ENCODE measurements at regions not wholly inside any gene's neighbourhood (a gene's known extent, or its start where the extent isn't known, plus 50 kb on each side); places are given as distances from the start of the nearest gene placed in this dataset.

DNA sequence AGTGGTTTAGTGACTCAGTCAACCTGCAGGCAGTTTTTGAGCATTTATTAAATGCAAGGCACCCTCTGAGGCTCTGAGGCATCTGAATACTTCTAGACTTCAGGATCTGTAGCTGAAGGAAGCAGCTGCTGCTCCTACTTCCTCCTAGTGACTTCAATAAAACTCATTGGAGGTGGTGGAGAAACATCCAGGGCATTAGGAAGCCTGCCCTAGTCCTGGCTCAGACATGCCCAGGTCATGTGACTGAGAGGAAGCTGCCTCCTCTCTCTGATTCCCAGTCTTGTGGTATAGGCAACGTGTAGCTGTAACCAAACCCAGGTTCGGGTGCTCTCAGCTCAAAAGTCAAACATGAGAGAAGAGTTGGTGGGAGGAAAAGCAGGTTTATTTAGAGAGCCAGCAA is 287.2 kb upstream of the GYPC start:
- H3K4me3 Mint-ChIP-seq, result no peak overlapping the region
- DNase-seq (ENCODE audit: low spot score), result no peak
- ATAC-seq, result no peak
- H3K4me1 Mint-ChIP-seq (ENCODE audit: low read depth in 2 of 2), result no peaks in the 10 kb centered on the region
- H3K9me3 Mint-ChIP-seq, result peaks cover 7% of the 10 kb centered on the region
- H3K36me3 Mint-ChIP-seq, result no peaks in the 10 kb centered on the region
- H3K27me3 Mint-ChIP-seq, result peaks cover 0 to 4% of the 10 kb centered on the region in 2 donors
- H3K27ac Mint-ChIP-seq, result no peak overlapping the region

DNA sequence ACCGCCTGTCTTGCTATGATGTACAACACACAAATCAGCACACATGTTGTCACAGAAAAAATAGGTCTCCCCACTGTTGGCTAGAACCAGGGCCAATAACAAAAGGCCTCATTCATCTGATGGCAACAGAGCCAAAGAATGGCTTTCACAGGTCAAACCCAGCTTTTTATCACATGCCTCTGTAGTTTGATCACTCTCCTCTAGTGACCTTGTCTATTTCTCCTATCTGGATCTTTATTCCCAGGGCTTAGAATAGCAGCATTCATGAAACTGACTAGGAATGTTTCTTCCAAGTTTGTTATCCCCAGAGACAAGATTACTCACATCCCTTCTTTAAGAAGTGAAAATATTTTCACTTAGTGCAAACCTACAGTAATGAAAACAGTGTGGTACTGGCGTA is 285.8 kb upstream of the GYPC start:
- Mint-ChIP-seq H3K4me1 (ENCODE audit: low read depth in 2 of 2) (no peaks in the 10 kb centered on the region), H3K27me3 (peaks cover 0 to 4% of the 10 kb centered on the region in 2 donors), H3K36me3 (no peaks in the 10 kb centered on the region), H3K27ac (no peak overlapping the region), H3K4me3 (no peak overlapping the region), H3K9me3 (peaks cover 7% of the 10 kb centered on the region)
- DNase-seq (ENCODE audit: low spot score) (no peak), ATAC-seq (no peak)

DNA sequence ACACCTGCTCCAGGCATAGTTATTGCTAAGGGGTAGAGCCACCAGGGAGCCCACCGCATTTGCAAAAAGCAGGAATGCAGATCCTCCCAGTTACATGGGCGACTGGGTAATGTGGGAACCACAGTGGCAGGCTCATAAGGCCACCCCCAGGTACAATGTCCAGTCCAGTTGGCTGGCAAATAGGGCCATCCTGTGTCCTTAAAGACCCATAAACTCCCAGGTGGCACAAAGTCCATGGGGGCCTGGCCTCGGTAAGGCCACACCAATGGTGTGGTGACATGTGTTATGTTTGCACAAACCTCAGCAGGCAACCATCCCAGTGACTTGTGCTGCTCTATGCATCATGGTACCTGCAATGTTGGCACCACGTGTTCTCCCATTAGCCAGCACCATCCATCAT is 283.6 kb upstream of the GYPC start:
- H3K27ac Mint-ChIP-seq, result no peak overlapping the region
- no peaks in the 10 kb centered on the region for H3K36me3 Mint-ChIP-seq
- no peaks in the 10 kb centered on the region for H3K4me1 Mint-ChIP-seq (ENCODE audit: low read depth in 2 of 2)
- H3K9me3 Mint-ChIP-seq, result peaks cover 7% of the 10 kb centered on the region
- no peak overlapping the region for H3K4me3 Mint-ChIP-seq
- DNase-seq (ENCODE audit: low spot score) (no peak), ATAC-seq (peak in 1 of 2 donors; percentile 24)
- H3K27me3 Mint-ChIP-seq, result no peaks in the 10 kb centered on the region

DNA sequence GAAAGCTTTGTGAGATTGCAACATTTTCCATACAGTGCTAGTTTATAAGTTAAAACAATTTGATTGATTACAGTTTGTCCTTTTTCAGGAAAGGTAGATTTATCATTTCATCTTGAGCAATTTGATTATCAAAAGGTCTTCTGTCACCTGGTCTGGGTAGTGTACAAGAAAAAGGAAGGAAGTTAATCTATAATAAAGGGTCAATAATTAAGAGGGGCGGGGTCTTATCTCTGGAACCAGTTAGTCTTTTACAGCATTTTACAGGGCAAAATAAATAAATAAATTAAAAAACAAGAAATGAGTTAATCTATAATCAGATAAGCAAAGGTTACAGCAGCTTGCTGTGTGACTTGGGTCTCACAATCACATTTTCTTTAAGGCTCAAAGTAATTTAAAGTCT is 277.8 kb upstream of the GYPC start:
- Mint-ChIP-seq H3K27me3 (peaks cover 7 to 9% of the 10 kb centered on the region in 2 donors), H3K27ac (no peak overlapping the region), H3K4me1 (ENCODE audit: low read depth in 2 of 2) (no peaks in the 10 kb centered on the region), H3K4me3 (no peak overlapping the region), H3K36me3 (no peaks in the 10 kb centered on the region), H3K9me3 (peaks cover 9% of the 10 kb centered on the region)
- no peak for ATAC-seq
- DNase-seq (ENCODE audit: low spot score), result no peak

DNA sequence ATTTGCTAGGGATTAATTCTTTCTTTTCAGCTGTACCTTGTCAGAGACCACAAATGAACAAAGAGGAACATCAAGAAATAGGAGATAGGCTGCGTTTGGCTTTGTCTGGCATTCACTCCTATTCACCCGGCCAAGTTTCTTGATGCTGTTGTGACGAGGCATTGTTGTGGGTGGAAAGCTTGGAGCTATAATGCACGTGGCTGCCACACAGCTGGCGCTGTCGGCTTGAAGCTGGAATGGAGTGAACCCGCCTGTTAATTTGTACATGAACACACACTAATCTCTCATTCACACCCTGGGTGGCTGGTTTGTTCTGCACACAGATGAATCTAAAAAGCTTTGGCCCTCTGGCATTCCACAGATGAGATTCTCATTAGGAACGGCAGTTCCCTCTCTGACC is 274.9 kb upstream of the GYPC start:
- Mint-ChIP-seq H3K4me3 (no peak overlapping the region), H3K27me3 (peaks cover 7 to 9% of the 10 kb centered on the region in 2 donors), H3K27ac (no peak overlapping the region), H3K36me3 (peaks cover 1% of the 10 kb centered on the region), H3K9me3 (peaks cover 10% of the 10 kb centered on the region), H3K4me1 (ENCODE audit: low read depth in 2 of 2) (no peaks in the 10 kb centered on the region)
- ATAC-seq (no peak), DNase-seq (ENCODE audit: low spot score) (no peak)

DNA sequence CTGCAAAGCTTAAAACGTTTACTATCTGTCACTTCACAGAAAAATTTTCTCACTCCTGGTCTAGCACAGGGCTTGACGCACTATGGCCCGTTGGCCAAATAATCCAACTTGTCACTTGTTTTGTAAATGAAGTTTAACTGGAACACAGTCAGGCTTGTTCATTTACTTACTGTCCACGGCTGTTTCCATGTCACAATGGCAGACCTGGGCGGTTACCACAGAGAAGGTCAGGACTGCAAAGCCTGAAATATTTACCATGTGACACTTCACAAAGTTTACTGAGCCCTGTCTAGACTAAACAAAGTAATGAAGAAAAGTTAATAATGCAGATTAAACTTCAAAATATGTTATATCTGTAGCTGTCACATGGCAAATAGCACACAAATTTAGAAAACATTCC is 273.0 kb upstream of the GYPC start:
- Mint-ChIP-seq H3K4me3 (no peak overlapping the region), H3K27ac (no peak overlapping the region), H3K36me3 (peaks cover 6% of the 10 kb centered on the region), H3K4me1 (ENCODE audit: low read depth in 2 of 2) (no peaks in the 10 kb centered on the region), H3K27me3 (peaks cover 3 to 9% of the 10 kb centered on the region in 2 donors), H3K9me3 (peaks cover 17% of the 10 kb centered on the region)
- ATAC-seq, result no peak
- no peak for DNase-seq (ENCODE audit: low spot score)

DNA sequence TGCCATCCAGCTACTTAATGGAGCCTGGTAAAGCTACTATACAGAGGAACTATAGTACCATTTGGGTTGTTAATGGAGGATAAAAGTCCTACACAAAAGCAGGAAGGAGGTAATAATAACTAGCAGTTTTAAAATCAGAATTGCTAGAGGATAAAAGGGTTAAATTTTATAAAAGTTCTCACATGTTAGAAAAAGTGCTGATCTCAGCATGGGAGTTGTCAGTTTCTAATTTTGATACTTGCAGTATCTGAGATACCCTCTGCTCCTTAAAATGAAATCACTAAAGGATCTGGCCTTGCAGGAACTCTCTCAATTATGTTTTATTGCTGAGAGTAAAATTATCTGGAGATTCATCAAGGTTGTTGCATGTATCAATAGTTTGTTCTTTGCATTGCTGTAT is 272.2 kb upstream of the GYPC start:
- Mint-ChIP-seq H3K36me3 (peaks cover 6% of the 10 kb centered on the region), H3K9me3 (peaks cover 17% of the 10 kb centered on the region), H3K4me1 (ENCODE audit: low read depth in 2 of 2) (no peaks in the 10 kb centered on the region), H3K27ac (no peak overlapping the region), H3K4me3 (no peak overlapping the region), H3K27me3 (peaks cover 3 to 9% of the 10 kb centered on the region in 2 donors)
- ATAC-seq, result no peak
- DNase-seq (ENCODE audit: low spot score), result no peak

DNA sequence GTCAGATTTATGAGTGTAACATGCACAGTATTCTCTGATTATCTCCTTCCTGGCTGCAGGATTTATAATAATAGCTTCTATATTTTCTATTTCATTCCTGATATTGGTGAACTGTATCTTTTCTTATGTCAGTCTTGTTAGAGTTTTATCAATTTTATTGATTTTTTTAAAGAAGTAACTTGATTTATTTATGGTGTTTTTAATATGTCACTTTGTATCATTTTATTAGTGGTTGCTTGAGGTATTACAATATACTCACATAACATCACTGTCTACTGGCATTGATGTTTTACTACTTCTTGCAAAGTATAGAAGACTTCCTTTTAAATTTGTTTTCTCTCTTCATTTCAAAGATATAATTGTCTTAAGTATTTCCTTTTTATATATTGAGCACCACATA is 270.5 kb upstream of the GYPC start:
- DNase-seq (ENCODE audit: low spot score), result no peak
- Mint-ChIP-seq H3K9me3 (peaks cover 14% of the 10 kb centered on the region), H3K4me3 (no peak overlapping the region), H3K36me3 (peaks cover 6% of the 10 kb centered on the region), H3K27ac (no peak overlapping the region), H3K27me3 (peaks cover 0 to 3% of the 10 kb centered on the region in 2 donors), H3K4me1 (ENCODE audit: low read depth in 2 of 2) (no peaks in the 10 kb centered on the region)
- ATAC-seq, result no peak

DNA sequence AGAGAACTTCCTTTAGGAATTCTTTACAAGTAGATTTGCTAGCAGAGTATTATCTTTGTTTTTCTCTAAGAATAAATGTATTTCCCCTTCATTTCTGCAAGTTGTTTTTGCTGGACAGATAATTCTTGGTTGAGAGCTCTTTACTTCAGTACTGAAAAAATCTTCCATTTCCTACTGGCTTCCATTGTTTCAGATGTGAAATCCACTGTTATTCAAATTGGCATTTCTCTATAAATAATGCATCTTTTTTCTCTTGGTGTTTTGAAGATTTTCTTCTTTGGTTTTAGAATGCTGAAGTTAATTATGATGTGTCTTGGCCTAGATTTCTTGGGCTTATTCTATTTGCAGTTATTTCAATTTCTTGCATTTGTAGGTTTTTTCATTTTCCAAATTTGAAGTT is 270.0 kb upstream of the GYPC start:
- ATAC-seq (no peak), DNase-seq (ENCODE audit: low spot score) (no peak)
- Mint-ChIP-seq H3K9me3 (peaks cover 14% of the 10 kb centered on the region), H3K4me3 (no peak overlapping the region), H3K27me3 (peaks cover 0 to 3% of the 10 kb centered on the region in 2 donors), H3K4me1 (ENCODE audit: low read depth in 2 of 2) (no peaks in the 10 kb centered on the region), H3K27ac (no peak overlapping the region), H3K36me3 (peaks cover 6% of the 10 kb centered on the region)

DNA sequence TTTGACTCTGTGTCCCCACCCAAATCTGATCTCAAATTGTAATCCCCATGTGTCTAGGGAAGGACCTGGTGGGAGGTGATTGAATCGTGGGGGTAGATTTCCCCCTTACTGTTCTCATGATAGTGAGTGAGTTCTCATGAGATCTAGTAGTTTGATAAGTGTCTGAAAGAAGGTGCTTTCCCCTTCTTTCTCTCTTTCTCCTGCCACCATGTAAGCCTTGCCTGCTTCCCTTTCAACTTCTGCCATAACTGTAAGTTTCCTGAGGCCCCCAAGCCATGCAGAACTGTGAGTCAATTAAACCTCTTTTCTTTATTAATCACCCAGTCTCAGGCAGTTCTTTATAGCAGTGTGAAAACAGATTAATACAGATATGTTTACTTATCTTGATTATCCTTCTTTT is 266.5 kb upstream of the GYPC start:
- no peak overlapping the region for H3K4me3 Mint-ChIP-seq
- H3K27me3 Mint-ChIP-seq, result no peaks in the 10 kb centered on the region
- DNase-seq (ENCODE audit: low spot score), result no peak
- H3K9me3 Mint-ChIP-seq, result peaks cover 11% of the 10 kb centered on the region
- peaks cover 6% of the 10 kb centered on the region for H3K36me3 Mint-ChIP-seq
- H3K4me1 Mint-ChIP-seq (ENCODE audit: low read depth in 2 of 2), result no peaks in the 10 kb centered on the region
- H3K27ac Mint-ChIP-seq, result no peak overlapping the region
- ATAC-seq, result no peak

DNA sequence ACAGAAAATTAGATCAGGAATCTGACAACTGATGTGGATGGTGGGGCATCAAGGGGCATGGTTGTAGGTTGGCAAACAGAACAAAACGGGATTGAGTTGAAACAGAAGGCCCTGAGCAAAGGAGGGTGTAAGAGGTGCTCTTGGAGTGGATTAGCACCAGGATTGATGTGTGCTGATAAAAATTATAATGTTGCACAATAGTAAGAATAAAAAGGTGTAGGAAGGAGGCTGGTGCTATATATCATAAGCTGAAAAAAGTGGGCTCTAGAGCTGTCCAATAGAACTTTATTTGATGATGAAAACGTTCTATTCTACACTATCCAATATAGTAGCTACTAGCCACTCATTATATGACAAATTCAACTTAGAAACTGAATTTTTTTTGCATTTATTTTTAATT is 263.1 kb upstream of the GYPC start:
- DNase-seq (ENCODE audit: low spot score) (no peak), ATAC-seq (no peak)
- Mint-ChIP-seq H3K9me3 (peaks cover 6% of the 10 kb centered on the region), H3K4me1 (ENCODE audit: low read depth in 2 of 2) (no peaks in the 10 kb centered on the region), H3K27me3 (peaks cover 2 to 13% of the 10 kb centered on the region in 2 donors), H3K27ac (no peak overlapping the region), H3K4me3 (no peak overlapping the region), H3K36me3 (peaks cover 4% of the 10 kb centered on the region)

DNA sequence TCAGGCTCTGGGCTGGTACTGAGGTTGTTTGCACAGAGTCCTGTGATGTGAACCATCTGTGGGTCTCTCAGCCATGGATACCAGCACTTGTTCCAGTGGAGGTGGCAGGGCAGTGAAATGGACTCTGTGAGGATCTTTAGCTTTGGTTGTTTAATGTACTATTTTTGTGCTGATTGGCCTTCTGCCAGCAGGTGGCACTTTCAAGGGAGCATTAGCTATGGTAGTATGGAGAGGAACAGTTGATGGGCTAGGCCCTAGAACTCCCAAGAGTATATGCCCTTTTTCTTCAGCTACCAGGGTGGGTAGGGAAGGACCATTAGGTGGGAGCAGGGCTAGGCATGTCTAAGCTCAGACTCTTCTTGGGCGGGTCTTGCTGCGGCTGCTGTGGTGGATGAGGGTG is 257.0 kb upstream of the GYPC start:
- Mint-ChIP-seq H3K27me3 (peaks cover 2 to 24% of the 10 kb centered on the region in 2 donors), H3K4me3 (no peak overlapping the region), H3K36me3 (peaks cover 4% of the 10 kb centered on the region), H3K4me1 (ENCODE audit: low read depth in 2 of 2) (no peaks in the 10 kb centered on the region), H3K9me3 (peaks cover 6% of the 10 kb centered on the region), H3K27ac (no peak overlapping the region)
- ATAC-seq, result no peak
- no peak for DNase-seq (ENCODE audit: low spot score)

DNA sequence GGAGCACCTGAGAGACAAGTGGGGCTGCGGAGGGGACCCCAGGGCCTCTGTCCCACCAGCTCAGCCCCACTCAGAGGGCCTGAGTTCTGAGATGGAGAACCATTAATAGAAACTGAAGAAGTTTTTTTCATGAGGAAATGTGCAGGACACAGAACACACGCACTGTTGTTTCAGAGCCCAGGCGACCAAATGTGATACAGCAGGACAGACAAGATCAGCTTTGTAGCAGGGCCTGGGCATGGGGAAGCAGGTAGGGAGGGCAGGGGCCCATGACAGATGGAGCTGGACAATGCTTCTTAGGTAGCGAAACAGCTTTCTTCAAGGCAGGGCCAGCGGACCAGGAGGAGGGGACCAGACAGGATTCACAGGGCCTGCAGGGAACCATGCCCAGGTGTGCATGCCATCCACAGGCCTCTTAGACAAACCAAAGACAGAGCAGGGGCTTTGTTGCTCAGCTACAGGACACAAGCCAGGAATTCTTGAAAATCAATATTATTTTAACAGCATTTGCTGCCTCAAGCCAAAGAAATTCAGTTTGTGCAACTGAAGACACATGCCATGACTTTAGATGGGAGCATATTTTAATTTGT is 252.8 kb upstream of the GYPC start:
- no peaks in the 10 kb centered on the region for H3K4me1 Mint-ChIP-seq (ENCODE audit: low read depth in 2 of 2)
- no peak for ATAC-seq
- no peak for DNase-seq (ENCODE audit: low spot score)
- H3K27ac Mint-ChIP-seq, result no peak overlapping the region
- no peaks in the 10 kb centered on the region for H3K9me3 Mint-ChIP-seq
- H3K27me3 Mint-ChIP-seq, result peaks cover 2 to 34% of the 10 kb centered on the region in 2 donors
- no peak overlapping the region for H3K4me3 Mint-ChIP-seq
- no peaks in the 10 kb centered on the region for H3K36me3 Mint-ChIP-seq

DNA sequence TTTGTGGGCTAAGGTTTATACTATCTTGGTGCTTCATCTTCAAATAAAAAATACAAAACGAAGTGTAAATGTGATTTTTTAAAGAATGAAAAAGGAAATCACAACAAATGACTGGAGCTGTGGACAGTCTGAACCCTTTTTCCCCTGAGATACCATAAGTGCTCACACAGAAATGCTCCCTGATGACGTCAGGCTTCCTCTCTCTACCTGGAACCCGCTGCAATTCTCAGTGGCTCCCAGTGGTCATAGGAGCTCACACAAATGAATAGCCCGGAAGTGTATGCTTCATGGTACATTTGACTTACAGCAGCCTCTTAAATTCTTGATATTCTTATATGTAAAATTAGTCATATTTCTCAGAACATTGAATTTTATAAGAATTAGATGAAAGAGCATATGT is 249.7 kb upstream of the GYPC start:
- Mint-ChIP-seq H3K4me3 (no peak overlapping the region), H3K36me3 (no peaks in the 10 kb centered on the region), H3K9me3 (no peaks in the 10 kb centered on the region), H3K4me1 (ENCODE audit: low read depth in 2 of 2) (no peaks in the 10 kb centered on the region), H3K27ac (no peak overlapping the region), H3K27me3 (peaks cover 2 to 25% of the 10 kb centered on the region in 2 donors)
- DNase-seq (ENCODE audit: low spot score) (no peak), ATAC-seq (no peak)

DNA sequence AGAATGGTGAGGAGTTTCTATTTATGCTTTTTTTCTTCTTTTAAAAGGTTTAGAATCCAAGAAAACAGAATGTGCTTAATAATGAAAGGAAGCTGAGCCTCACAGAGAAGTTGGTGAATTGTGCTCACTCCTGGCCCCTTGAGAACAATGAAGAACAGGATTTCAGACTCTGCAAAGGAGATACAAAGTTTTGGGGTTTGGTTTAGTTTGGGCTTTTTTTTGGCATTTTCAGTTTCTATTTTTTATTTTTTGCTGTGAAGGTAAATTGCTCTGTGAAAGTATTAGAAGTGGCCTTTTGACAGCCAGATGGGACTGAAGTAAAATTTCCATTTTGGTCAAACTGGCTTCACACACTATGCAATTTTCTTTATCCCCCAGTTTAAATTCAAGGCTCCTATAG is 247.3 kb upstream of the GYPC start:
- no peaks in the 10 kb centered on the region for H3K9me3 Mint-ChIP-seq
- no peak overlapping the region for H3K4me3 Mint-ChIP-seq
- H3K36me3 Mint-ChIP-seq, result no peaks in the 10 kb centered on the region
- ATAC-seq (no peak), DNase-seq (ENCODE audit: low spot score) (no peak)
- peaks cover 0 to 4% of the 10 kb centered on the region in 2 donors for H3K4me1 Mint-ChIP-seq (ENCODE audit: low read depth in 2 of 2)
- no peak overlapping the region for H3K27ac Mint-ChIP-seq
- H3K27me3 Mint-ChIP-seq, result peaks cover 7 to 32% of the 10 kb centered on the region in 2 donors

All from natural killer cell treated with Interleukin-12 subunit alpha and Interleukin-12 subunit beta and Interleukin-15 and Interleukin-18, amount 100 ng/mL, for 72 hours (primary cell).